GM19395 (cell line): ENCODE measurements at regions not wholly inside any gene's neighbourhood (a gene's known extent, or its start where the extent isn't known, plus 50 kb on each side); places are given as distances from the start of the nearest gene placed in this dataset.

Experiments
- ATAC-seq: cut with Tn5 transposase; IDR thresholded peaks from one replicate; pipeline ENCODE4 v1.9.1; 2021; ENCODE audit warnings: mild to moderate bottlenecking, moderate library complexity; ENCODE audit not compliant: unreplicated experiment

- ATAC-seq, result no peak
Measured at GRCh38 chr2:196248467-196249094, 77.2 kb upstream of the STK17B start.

GRCh38 chr2:196249171-196249570 lies 77.8 kb upstream of the STK17B start:
- ATAC-seq, result no peak

DNA sequence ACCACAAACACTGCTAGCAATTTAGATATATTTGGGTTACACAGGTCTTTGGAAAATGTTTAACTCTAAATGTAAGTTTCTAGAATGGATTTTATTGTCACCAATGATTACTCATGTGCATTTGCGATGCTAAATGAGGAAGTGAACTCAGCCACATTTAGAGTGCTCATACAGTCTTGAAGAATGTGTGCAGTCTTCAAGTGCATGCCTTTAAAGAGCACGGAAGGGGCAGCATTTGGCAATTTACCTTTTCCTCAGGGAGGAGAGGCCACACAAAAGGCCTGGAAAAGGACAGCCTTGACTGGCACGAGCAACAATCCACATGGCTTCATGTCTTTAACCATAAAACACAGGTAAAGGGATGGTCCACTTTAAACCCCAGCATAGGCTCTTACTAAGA lies 78.5 kb upstream of the STK17B start:
- peak; percentile 86 for ATAC-seq

DNA sequence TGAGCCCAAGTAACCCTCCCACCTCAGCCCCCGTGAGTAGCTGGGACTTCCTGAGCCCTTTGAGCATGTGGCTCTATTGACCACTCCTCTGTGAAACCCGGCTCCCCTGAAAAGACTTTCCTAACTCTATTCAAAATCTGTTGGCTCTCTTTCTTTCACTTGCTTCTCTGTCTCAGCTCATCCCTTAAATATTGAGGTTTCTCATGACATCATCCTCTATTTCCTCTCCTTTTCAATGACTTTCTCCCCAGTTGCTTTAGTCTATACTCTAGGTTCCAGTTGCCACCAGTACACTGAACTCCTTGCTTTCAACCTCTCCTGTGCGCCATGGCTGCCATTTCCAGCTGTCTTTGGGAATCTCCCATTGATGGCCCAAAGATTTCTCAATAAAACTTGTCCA lies 79.8 kb upstream of the STK17B start:
- no peak for ATAC-seq

- peak; percentile 23 for ATAC-seq
Measured at GRCh38 chr2:196252408-196253115, 81.2 kb upstream of the STK17B start.

GRCh38 chr2:196253116-196253480 lies 81.7 kb upstream of the STK17B start:
- ATAC-seq, result peak; percentile 45

GRCh38 chr2:196256585-196256984 lies 85.2 kb upstream of the STK17B start:
- no peak for ATAC-seq

GRCh38 chr2:196257086-196257485 lies 85.7 kb upstream of the STK17B start:
- no peak for ATAC-seq

- ATAC-seq, result no peak
Measured at GRCh38 chr2:196258407-196258806, 87.0 kb upstream of the STK17B start.

DNA sequence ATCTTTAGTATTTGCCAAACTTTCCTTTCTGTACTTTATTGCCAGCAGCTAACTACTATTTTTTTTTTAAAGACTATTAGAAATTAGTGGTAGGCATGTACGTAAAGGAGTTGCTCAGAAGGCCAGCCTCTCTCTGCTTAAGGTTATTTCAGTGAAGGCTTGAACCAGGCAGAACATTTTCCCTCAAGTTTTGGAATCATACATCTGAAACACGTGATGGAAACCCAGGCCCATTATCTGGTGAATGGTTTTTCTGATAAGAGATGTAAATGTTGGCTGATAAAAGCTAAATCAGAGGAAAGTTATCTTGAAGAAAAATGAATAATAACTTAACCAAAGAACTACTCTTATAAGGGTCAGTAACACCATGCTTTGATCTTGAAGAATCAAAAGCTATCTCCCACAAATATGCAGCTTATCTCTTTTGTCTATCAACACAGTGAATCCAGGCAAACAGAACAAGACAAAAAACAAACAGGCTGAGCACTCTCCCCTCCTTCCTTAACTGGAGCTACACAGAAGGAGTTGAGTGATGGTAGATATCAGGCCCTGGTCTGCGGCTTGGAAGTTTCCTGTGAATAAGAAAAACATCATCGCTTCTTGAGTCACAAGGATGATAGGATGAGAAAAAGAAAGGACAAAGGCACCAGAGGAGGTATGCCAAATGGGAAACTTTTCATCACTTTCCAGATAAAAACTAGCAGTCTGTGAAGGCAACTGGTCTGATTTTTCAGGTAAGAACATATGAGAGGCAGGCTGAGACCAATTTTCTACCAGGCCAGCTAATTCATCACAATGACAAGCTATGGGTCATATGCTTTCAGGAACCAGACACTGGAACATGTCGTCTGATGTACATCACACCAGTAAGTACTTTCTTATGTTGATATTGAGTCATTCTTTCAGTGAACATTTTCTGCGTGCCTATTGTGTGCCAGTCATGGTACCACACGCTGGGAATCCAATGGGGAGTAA lies 88.4 kb upstream of the STK17B start:
- no peak for ATAC-seq

DNA sequence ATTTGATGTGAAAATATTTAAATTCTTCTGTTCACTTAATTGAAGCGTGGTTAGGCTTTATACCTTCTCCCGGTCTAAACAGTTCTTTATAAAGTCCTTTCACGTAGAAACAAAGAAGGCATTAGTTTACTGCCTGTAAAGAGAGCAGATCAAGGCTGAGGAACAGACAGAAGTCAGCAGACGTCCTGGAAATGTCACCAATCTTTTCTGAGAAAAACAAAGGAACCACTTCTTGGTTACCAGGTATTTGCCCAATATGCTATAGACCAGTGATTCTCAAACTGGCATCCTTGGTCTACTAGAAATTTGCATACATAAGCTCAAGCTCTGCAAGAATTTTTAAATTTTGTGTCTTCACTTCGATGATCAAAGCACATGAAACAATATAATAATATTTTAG lies 89.2 kb upstream of the STK17B start:
- ATAC-seq, result no peak

- no peak for ATAC-seq
Measured at GRCh38 chr2:196262606-196263005, 91.2 kb upstream of the STK17B start.

DNA sequence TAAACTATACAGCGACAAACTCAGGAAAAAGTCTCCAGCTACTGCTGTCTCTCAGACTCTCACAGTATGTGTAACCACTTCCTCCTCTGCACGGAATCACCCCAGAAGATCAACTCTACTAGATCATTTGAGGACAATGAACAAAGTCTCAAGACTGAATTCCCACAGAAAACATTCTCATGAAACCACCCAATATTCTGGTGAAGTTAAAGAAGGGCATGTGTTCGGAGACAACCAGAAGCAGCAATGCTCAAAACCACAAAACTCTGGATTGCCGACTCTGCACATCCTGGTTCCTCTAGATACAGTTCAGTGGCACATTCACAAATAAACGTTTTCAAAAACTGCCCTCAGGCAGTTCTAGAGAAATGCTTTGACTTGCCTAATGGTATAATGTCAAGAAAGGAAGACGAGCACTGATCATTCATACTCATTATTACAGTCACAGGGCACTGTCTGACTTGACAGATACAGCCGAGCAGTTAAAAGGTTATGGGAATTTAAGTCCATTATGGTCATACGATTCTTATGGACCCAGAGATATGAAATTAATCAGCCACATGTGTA lies 91.9 kb upstream of the STK17B start:
- peak; percentile 98 for ATAC-seq

DNA sequence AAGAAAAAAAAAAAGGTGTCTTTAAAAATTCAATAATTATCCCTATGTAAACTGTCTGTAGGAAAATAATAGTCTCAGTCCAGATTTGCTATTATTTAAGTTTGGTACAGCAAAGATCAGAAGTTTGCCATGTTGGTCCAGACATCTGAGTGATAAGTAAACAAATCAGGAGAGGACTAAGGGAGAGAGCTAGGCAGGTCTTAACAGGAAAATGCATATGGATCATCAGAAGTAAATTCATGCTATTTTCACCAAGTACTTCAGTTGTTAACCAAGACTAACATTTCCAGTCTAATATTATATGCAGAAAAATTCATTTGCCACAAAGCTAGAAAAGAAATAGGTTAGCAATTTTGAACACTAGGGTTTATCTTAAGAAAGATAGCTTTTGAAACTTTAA lies 95.0 kb upstream of the STK17B start:
- no peak for ATAC-seq

DNA sequence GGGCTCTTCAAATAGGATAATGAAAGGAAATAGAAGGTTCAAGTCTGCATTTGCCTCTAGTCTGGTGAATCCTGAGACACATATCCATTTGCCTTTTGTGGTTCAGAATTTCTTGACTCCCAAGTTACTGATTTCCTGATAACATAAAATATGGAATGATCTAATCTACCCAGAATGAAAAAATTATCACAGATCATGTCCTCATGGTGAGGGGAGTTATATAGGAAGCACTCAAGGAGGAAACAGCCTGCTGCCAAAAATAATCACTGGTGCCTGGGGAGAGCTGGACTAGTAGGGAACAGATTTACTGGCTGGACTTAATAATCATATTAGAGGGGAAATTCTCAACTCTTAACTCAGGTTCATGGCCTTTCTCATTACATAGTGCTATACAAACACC lies 95.5 kb upstream of the STK17B start:
- ATAC-seq, result no peak

DNA sequence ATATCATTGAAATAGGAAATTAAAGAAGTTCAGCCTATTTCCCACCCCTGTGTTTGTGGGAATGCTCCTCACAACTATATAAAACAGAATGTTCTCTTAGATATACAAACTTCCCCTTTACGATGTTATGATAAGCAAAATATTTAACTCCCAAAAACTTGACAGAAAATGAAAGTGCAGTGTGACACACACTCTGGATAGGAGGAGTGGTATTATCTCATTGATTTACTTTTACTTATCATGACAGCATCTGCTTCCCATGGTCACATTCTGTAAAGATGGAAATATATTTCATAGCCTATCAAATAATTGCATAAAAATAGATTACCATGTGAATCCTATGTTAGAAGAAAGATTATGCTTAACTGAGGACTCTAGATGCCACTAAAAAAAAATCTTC lies 96.6 kb upstream of the STK17B start:
- ATAC-seq, result no peak

- ATAC-seq, result peak; percentile 61
Measured at GRCh38 chr2:196268538-196269338, 97.4 kb upstream of the STK17B start.

DNA sequence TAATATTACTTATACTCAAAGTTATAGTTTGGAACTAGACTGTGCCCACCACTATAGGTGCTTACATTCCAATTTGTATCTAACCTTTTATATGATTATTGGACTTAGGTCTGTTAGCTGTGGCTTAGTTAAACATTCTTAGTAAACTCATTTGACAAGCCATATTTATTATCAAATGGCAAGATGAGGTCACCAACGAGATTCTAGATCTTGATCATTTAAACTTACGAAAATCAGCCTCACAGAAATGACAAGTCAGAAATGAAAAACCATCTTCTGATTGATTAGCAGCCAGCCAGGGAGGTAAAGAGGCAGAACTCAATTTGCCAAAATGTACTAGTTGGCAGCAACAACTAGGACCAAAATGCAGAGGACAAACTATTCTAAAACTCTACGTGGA lies 100.4 kb upstream of the STK17B start:
- ATAC-seq, result no peak

- peak; percentile 58 for ATAC-seq
Measured at GRCh38 chr2:196274387-196274809, 103.0 kb upstream of the STK17B start.

- ATAC-seq, result no peak
Measured at GRCh38 chr2:196275646-196276352, 104.4 kb upstream of the STK17B start.
